ENCODE measurements at regions not wholly inside any gene's neighbourhood (a gene's known extent, or its start where the extent isn't known, plus 50 kb on each side); places are given as distances from the start of the nearest gene placed in this dataset.

DNA sequence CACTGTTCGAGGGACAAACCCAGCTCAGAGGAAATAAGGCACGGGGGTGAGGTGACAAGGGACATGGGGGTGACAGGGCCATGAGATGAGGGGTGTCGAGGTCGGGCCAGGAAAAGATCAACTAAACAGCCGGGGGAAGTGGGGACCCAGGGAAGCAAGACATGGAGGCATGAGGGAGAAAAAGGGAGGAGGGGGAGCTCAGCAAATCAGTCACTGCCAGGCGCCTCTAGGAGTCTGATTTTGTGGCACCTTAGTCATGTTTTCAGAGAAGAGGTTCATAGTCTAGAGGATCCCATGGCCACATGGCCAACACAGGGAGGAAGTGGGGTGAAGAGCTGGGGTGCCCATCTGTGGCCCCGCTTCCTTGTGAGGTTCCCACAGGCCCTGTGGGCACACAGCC is 814.5 kb downstream of the KCNJ18 start:
- no peaks in the 10 kb centered on the region for H3K4me1 ChIP-seq
- no peaks in the 10 kb centered on the region for H3K9me3 ChIP-seq
- TF ChIP-seq, protein P1, sequence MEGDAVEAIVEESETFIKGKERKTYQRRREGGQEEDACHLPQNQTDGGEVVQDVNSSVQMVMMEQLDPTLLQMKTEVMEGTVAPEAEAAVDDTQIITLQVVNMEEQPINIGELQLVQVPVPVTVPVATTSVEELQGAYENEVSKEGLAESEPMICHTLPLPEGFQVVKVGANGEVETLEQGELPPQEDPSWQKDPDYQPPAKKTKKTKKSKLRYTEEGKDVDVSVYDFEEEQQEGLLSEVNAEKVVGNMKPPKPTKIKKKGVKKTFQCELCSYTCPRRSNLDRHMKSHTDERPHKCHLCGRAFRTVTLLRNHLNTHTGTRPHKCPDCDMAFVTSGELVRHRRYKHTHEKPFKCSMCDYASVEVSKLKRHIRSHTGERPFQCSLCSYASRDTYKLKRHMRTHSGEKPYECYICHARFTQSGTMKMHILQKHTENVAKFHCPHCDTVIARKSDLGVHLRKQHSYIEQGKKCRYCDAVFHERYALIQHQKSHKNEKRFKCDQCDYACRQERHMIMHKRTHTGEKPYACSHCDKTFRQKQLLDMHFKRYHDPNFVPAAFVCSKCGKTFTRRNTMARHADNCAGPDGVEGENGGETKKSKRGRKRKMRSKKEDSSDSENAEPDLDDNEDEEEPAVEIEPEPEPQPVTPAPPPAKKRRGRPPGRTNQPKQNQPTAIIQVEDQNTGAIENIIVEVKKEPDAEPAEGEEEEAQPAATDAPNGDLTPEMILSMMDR (IDR thresholded peaks at IDR 0.05) = no peak
- DNase-seq = no peak
- no peak for ATAC-seq
- no peak overlapping the region for H3K27ac ChIP-seq
- intact Hi-C loops (cut with DNase I) = no loop called here
- H3K27me3 ChIP-seq = no peaks in the 10 kb centered on the region
- H3K36me3 ChIP-seq = no peaks in the 10 kb centered on the region
- H3K4me3 ChIP-seq = no peak overlapping the region

DNA sequence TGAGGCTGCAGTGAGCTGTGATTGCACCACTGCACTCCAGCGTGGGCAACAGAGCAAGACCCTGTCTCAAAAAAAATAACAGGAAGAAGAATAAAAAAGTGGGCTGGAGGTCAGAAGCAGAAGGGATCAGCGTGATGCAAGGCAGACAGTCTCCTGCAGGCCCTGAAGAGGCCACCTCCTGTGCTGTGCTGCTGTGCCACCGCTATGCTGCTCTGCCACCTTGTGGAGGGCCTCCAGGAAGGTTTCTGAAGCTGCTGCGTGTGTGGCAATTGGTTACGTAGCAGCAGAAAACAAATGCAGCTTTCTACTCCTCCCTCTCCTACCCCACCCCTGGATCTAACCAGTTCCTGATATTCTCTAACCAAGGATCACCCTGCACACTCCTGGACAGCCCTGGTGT is 815.5 kb downstream of the KCNJ18 start:
- Histone ChIP-seq H3K9me3 (no peaks in the 10 kb centered on the region), H3K4me3 (no peak overlapping the region), H3K27ac (no peak overlapping the region), H3K27me3 (no peaks in the 10 kb centered on the region), H3K36me3 (no peaks in the 10 kb centered on the region), H3K4me1 (no peaks in the 10 kb centered on the region)
- ATAC-seq (no peak), DNase-seq (no peak)
- intact Hi-C loops (cut with DNase I) = no loop called here
- TF ChIP-seq, protein P1 (IDR thresholded peaks at IDR 0.05) = no peak

DNA sequence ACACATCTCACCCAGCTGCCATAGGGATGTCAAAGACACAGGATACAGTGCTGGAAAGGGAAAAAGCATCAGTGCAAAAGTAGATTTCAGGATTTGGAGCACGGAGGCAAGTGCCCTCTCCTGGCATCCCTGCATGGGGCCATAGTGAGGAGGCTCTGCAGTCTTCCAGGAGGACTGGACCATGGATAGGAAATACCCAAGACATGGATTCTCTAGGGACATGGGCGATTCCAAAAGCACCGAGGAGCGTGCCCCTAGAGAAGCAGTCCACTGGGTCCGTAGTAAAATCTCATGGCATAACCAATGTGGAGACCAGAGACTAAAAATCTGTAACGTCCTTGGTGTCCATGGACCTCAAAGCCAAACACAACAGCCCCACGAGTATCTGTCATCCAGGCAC is 818.2 kb downstream of the KCNJ18 start:
- Histone ChIP-seq H3K9me3 (no peaks in the 10 kb centered on the region), H3K4me3 (no peak overlapping the region), H3K27ac (no peak overlapping the region), H3K27me3 (no peaks in the 10 kb centered on the region), H3K4me1 (no peaks in the 10 kb centered on the region), H3K36me3 (no peaks in the 10 kb centered on the region)
- intact Hi-C loops (cut with DNase I) = no loop called here
- DNase-seq (no peak), ATAC-seq (no peak)
- TF ChIP-seq, protein P1 (IDR thresholded peaks at IDR 0.05) = no peak

DNA sequence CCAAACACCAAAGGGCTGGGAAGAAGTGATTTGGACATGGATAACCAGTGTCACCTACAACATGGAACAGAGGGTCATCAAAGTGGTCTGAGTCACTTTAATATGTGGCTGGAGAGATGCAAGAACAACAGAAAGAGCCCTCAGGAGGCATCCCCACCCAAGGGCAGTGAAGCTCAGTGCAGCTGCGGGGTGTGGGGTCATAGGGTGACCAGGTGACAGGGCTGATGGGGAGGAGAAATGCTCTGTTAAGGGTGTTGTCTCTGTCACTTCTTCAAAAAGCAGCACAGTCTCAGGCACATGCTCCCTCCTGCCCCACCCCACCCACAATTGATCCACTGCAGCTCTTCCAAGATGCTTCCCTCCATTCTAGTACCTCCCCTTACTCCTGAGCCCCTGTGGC is 819.1 kb downstream of the KCNJ18 start:
- H3K4me3 ChIP-seq = no peak overlapping the region
- ATAC-seq = no peak
- TF ChIP-seq, protein P1 (IDR thresholded peaks at IDR 0.05) = no peak
- no peaks in the 10 kb centered on the region for H3K9me3 ChIP-seq
- intact Hi-C loops (cut with DNase I) = no loop called here
- no peak overlapping the region for H3K27ac ChIP-seq
- no peak for DNase-seq
- no peaks in the 10 kb centered on the region for H3K27me3 ChIP-seq
- H3K4me1 ChIP-seq = no peaks in the 10 kb centered on the region
- no peaks in the 10 kb centered on the region for H3K36me3 ChIP-seq

DNA sequence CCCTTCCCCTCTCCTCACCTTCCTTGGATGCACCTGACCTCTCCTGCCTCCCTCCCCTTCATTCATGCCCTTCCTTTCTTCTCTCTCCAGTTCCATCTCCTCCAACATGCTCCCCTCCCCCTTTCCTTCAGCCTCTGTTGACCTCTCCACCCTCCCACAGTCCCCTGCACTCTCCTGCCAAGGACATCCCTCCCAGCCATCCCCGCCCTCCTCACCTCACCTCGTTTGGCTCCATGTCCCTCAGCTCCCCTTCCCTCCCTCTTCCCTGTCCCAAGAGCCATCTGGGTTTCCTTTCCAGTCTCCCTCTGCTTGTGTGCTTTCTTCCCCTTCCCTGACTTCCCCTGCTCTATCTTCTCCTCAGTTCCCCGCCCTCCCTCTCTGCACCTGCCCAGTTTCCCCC is 819.7 kb downstream of the KCNJ18 start:
- DNase-seq = no peak
- intact Hi-C loops (cut with DNase I) = no loop called here
- Histone ChIP-seq H3K27ac (no peak overlapping the region), H3K4me1 (no peaks in the 10 kb centered on the region), H3K36me3 (no peaks in the 10 kb centered on the region), H3K27me3 (no peaks in the 10 kb centered on the region), H3K9me3 (no peaks in the 10 kb centered on the region), H3K4me3 (no peak overlapping the region)
- no peak for ATAC-seq
- TF ChIP-seq, protein P1 (IDR thresholded peaks at IDR 0.05) = no peak

DNA sequence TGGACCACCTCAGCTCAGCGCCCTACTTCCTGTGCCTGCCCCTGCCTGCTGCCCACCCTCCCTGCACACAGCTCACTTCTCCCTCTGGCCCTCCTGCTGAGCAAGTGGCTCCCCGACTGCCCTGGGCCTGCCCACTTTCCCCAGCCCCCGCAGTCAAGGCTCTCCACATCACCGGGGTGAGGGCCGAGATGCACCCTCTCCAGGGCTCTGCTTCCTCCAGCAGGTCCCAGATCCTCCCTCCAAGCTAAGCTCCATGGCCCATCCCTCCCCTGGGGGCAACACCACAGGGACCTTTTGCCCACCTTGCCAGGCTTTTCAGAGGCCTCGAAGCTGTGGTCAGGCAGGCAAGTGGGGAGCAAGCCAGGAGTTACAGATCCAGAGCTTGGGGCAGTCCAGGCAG is 820.2 kb downstream of the KCNJ18 start:
- no peak for ATAC-seq
- H3K27me3 ChIP-seq = no peaks in the 10 kb centered on the region
- H3K4me1 ChIP-seq = no peaks in the 10 kb centered on the region
- intact Hi-C loops (cut with DNase I) = no loop called here
- H3K9me3 ChIP-seq = no peaks in the 10 kb centered on the region
- no peaks in the 10 kb centered on the region for H3K36me3 ChIP-seq
- TF ChIP-seq, protein P1 (IDR thresholded peaks at IDR 0.05) = no peak
- no peak overlapping the region for H3K4me3 ChIP-seq
- no peak overlapping the region for H3K27ac ChIP-seq
- DNase-seq = no peak

Data from upper lobe of right lung (tissue), 1 donor.